DND-41 (cell line): ENCODE measurements at regions not wholly inside any gene's neighbourhood (a gene's known extent, or its start where the extent isn't known, plus 50 kb on each side); places are given as distances from the start of the nearest gene placed in this dataset.

Experiments
- EZH2 ChIP-seq: IDR thresholded peaks from 3 replicates; pipeline ENCODE4 v1.6.1; 2012; ENCODE audit warnings: borderline replicate concordance, low read depth, mild to moderate bottlenecking, moderate library complexity, low read length, inconsistent platforms; ENCODE audit not compliant: severe bottlenecking
- TF ChIP-seq, protein P1 (sequence below): IDR thresholded peaks from 2 replicates; pipeline ENCODE4 v1.5.1; 2012; ENCODE audit warnings: borderline replicate concordance, low read length, moderate library complexity, mild to moderate bottlenecking; ENCODE audit not compliant: poor library complexity, severe bottlenecking; ENCODE audit errors: extremely low read depth

DNA sequence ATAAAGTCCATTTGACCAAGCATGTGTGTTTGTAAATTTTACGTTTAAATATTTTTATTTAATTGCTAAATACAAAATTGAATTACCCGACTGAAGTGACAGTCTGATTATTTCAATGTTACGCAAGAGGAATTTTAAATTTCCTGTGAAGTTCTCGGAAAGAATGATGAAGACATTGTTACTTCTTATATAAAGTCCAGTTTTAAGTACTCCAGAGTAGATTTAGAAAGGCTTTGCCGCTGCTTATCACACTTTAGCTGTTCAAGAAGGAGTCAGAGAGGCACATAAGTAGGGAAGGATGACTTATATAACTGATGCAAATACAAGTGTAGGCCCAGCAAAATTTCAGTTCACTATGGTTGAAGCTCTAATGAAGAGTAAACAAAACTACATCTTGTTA lies 265.1 kb upstream of the CITED2 start:
- TF ChIP-seq, protein P1, sequence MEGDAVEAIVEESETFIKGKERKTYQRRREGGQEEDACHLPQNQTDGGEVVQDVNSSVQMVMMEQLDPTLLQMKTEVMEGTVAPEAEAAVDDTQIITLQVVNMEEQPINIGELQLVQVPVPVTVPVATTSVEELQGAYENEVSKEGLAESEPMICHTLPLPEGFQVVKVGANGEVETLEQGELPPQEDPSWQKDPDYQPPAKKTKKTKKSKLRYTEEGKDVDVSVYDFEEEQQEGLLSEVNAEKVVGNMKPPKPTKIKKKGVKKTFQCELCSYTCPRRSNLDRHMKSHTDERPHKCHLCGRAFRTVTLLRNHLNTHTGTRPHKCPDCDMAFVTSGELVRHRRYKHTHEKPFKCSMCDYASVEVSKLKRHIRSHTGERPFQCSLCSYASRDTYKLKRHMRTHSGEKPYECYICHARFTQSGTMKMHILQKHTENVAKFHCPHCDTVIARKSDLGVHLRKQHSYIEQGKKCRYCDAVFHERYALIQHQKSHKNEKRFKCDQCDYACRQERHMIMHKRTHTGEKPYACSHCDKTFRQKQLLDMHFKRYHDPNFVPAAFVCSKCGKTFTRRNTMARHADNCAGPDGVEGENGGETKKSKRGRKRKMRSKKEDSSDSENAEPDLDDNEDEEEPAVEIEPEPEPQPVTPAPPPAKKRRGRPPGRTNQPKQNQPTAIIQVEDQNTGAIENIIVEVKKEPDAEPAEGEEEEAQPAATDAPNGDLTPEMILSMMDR, result no peak
- TF ChIP-seq EZH2, result no peak
